Panc1 (cell line): ENCODE measurements at regions not wholly inside any gene's neighbourhood (a gene's known extent, or its start where the extent isn't known, plus 50 kb on each side); places are given as distances from the start of the nearest gene placed in this dataset.

ENCODE experiments used
- CTCF ChIP-seq: fragments of 450-650 bp; IDR thresholded peaks from 2 replicates; pipeline ENCODE4 v1.5.1; 2017; ENCODE audit warnings: mild to moderate bottlenecking
- POLR2AphosphoS5 ChIP-seq: IDR thresholded peaks from 2 replicates; pipeline ENCODE4 v1.6.1; 2012; ENCODE audit warnings: mild to moderate bottlenecking, low read depth, low read length, moderate library complexity

- TF ChIP-seq POLR2AphosphoS5: no peak
- TF ChIP-seq CTCF: no peak
Measured at GRCh38 chrX:22329783-22330182, 57.1 kb downstream of the CBLL2 start.
